Tibial nerve (tissue), 4 donors: ENCODE measurements at regions not wholly inside any gene's neighbourhood (a gene's known extent, or its start where the extent isn't known, plus 50 kb on each side); places are given as distances from the start of the nearest gene placed in this dataset.

Source experiments
- DNase-seq, 2 donors: peaks; one replicate each; pipeline ENCODE4 v3.0.0-alpha.2; 2019; ENCODE audit warnings: low spot score in 2 of 2
- H3K27ac ChIP-seq, 4 donors: fragments of 200-600 bp; sonication (generic) in 3 of 4; one replicate each; pipeline ENCODE4 v1.5.1; 2017 to 2019; ENCODE audit warnings: mild to moderate bottlenecking in 1 of 4
- H3K27me3 ChIP-seq, 2 donors: fragments of 200-600 bp; sonication (generic) in 1 of 2; one replicate each; pipeline versions ENCODE4 v1.5.1 to v1.6.0; 2017 to 2019
- H3K36me3 ChIP-seq, 3 donors: fragments of 200-600 bp; sonication (generic); one replicate each; pipeline ENCODE4 v1.5.1; 2018 to 2019
- H3K4me1 ChIP-seq, 4 donors: fragments of 200-600 bp; sonication (generic) in 3 of 4; one replicate each; pipeline ENCODE4 v1.5.1; 2017 to 2019
- H3K4me3 ChIP-seq, 4 donors: fragments of 200-600 bp; sonication (generic) in 3 of 4; one replicate each; pipeline ENCODE4 v1.5.1; 2017 to 2019; ENCODE audit warnings: mild to moderate bottlenecking in 1 of 4, moderate library complexity in 1 of 4
- H3K9me3 ChIP-seq, 4 donors: fragments of 200-600 bp; sonication (generic) in 3 of 4; one replicate each; pipeline ENCODE4 v1.5.1; 2017 to 2019
- CTCF ChIP-seq, 5 experiments: fragments of 200-600 bp in 3 of 5; fragments of 450-650 bp in 2 of 5; sonication (generic) in 3 of 5; IDR thresholded peaks; one replicate each; pipeline ENCODE4 v1.5.1; 2016 to 2019; ENCODE audit warnings: antibody characterized with exemption in 5 of 5, mild to moderate bottlenecking in 3 of 5, moderate library complexity in 2 of 5
- EP300 ChIP-seq, 2 donors: sonication (generic); formaldehyde crosslinking; IDR thresholded peaks; one replicate each; pipeline ENCODE4 v1.6.1; 2017; ENCODE audit warnings: antibody characterized with exemption in 2 of 2, mild to moderate bottlenecking in 1 of 2
- POLR2A ChIP-seq, 2 donors: fragments of 450-650 bp; IDR thresholded peaks; one replicate each; pipeline ENCODE4 v1.6.1; 2017; ENCODE audit warnings: antibody characterized with exemption in 2 of 2, mild to moderate bottlenecking in 2 of 2, moderate library complexity in 2 of 2
- WGBS, 2 donors: methylation state at CpG; one replicate each; pipeline ENCODE4 v1.1.5; 2018; 5-methylcytosine and 5-hydroxymethylcytosine counted together

DNA sequence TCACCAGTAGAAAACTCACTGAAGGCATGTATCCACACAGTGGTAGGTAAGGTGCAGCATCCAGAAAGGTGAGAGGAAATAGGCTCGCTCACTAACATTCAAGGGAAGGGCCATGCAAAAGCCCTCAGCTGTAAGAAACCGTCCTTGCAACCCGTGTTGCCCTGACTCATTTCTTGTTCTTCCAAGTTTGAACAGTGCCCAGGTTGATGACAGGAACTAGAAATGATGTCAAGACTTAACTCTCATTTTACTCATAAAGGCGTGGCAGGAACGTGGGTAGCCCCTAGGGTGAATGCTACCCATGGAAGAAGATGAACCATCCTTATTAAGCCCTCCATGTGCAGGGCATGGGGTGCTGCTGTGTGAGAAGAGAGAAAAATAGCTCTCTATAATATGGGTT is 187.6 kb downstream of the CD83 start:
- no peaks in the 10 kb centered on the region for H3K36me3 ChIP-seq
- no peaks in the 10 kb centered on the region for H3K4me1 ChIP-seq
- DNase-seq: no peak
- WGBS, 2 donors: 82 to 87% methylated on average over 5 of the region's 5 CpGs
- no peak overlapping the region for H3K27ac ChIP-seq
- no peaks in the 10 kb centered on the region for H3K27me3 ChIP-seq
- no peak overlapping the region for H3K4me3 ChIP-seq
- TF ChIP-seq POLR2A (IDR thresholded peaks at IDR 0.05): no peak
- TF ChIP-seq CTCF (IDR thresholded peaks at IDR 0.05): no peak
- TF ChIP-seq EP300 (IDR thresholded peaks at IDR 0.05): no peak
- no peaks in the 10 kb centered on the region for H3K9me3 ChIP-seq

DNA sequence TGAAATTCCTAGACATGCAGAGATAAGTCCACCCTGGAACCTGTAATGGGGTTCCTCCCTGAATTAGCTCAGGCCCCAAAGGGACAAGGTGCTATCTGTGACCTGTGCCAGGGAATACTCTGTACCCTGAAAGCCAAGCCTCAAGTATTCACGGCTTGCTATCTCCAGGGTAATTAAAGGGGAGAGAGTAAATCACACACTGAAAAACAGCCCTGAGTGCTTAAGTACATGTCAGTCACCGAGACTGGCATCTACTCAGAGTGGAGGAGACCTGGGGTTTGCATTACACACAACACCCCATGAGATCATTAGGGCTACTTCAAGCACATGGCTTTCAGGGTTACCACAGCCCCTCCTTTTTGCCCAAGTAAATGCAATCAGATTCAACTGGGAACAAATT is 188.1 kb downstream of the CD83 start:
- no peak for DNase-seq
- TF ChIP-seq EP300 (IDR thresholded peaks at IDR 0.05): no peak
- no peak for TF ChIP-seq POLR2A (IDR thresholded peaks at IDR 0.05)
- no peak for TF ChIP-seq CTCF (IDR thresholded peaks at IDR 0.05)
- WGBS, 2 donors: 84 to 86% methylated on average over 2 of the region's 2 CpGs
- no peaks in the 10 kb centered on the region for H3K4me1 ChIP-seq
- no peaks in the 10 kb centered on the region for H3K27me3 ChIP-seq
- no peak overlapping the region for H3K4me3 ChIP-seq
- no peaks in the 10 kb centered on the region for H3K36me3 ChIP-seq
- H3K9me3 ChIP-seq: no peaks in the 10 kb centered on the region
- no peak overlapping the region for H3K27ac ChIP-seq

- Histone ChIP-seq H3K27me3 (no peaks in the 10 kb centered on the region), H3K36me3 (no peaks in the 10 kb centered on the region), H3K4me1 (no peaks in the 10 kb centered on the region), H3K4me3 (no peak overlapping the region), H3K9me3 (no peaks in the 10 kb centered on the region), H3K27ac (no peak overlapping the region)
- WGBS, 2 donors: 56% methylated on average over 11 of the region's 11 CpGs
- TF ChIP-seq POLR2A (IDR thresholded peaks at IDR 0.05) (no peak), EP300 (IDR thresholded peaks at IDR 0.05) (no peak), CTCF (IDR thresholded peaks at IDR 0.05) (no peak)
- no peak for DNase-seq
These were observed 188.8 kb downstream of the CD83 start for GRCh38 chr6:14306151-14306906.

DNA sequence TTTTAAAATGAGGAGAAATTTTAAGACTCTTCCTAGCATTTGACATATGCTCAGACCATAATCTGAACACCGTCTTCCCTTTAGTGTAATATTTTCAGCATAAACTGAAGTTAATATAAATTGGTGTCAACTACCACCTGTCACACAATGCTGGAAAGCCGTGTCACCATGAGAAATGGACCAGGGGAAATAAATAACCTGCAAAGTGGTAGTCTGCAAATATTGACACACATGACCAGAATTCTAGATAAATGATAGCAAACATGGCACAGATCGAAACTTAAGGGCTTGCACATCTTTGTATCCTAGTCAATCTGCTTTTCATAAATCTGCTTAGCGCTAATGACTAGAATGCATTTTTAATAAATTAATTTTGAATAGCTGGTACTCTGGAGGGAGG is 191.9 kb downstream of the CD83 start:
- WGBS, 2 donors: 93 to 95% methylated on average over 4 of the region's 4 CpGs
- Histone ChIP-seq H3K27ac (no peak overlapping the region), H3K4me1 (no peaks in the 10 kb centered on the region), H3K27me3 (no peaks in the 10 kb centered on the region), H3K9me3 (no peaks in the 10 kb centered on the region), H3K4me3 (no peak overlapping the region), H3K36me3 (no peaks in the 10 kb centered on the region)
- TF ChIP-seq EP300 (IDR thresholded peaks at IDR 0.05) (no peak), POLR2A (IDR thresholded peaks at IDR 0.05) (no peak), CTCF (IDR thresholded peaks at IDR 0.05) (no peak)
- DNase-seq: no peak

DNA sequence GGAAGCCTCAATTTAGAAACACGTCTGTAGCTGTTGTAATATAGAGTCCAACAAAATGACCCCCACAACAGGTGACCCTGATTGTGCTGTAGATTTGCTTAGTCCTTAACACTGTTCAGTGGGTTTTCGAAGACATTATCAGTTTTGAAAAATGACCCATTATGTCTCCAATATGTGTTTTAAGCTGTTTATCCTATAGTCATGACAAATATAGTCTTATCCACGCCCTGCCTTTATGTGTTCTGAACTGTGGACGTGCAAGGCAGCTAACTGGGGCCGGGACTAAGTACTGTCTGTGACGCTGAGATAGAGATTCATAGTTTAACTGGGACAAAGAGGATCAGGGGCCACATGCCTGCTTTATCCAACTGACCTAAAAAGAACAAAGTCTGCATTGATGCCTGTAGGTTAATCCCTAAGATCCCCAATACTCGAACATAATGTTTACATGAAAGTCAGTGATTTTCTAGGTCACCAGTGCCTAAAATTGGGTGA is 192.4 kb downstream of the CD83 start:
- H3K27ac ChIP-seq: no peak overlapping the region
- no peaks in the 10 kb centered on the region for H3K9me3 ChIP-seq
- no peak for DNase-seq
- no peak for TF ChIP-seq EP300 (IDR thresholded peaks at IDR 0.05)
- TF ChIP-seq POLR2A (IDR thresholded peaks at IDR 0.05): no peak
- TF ChIP-seq CTCF (IDR thresholded peaks at IDR 0.05): no peak
- H3K27me3 ChIP-seq: no peaks in the 10 kb centered on the region
- no peaks in the 10 kb centered on the region for H3K4me1 ChIP-seq
- H3K36me3 ChIP-seq: no peaks in the 10 kb centered on the region
- no peak overlapping the region for H3K4me3 ChIP-seq
- WGBS, 2 donors: 66 to 70% methylated on average over 7 of the region's 7 CpGs
